CD4-positive, alpha-beta T cell treated with Interleukin-6 for 4 hours (primary cell): ENCODE measurements at regions not wholly inside any gene's neighbourhood (a gene's known extent, or its start where the extent isn't known, plus 50 kb on each side); places are given as distances from the start of the nearest gene placed in this dataset.

Experiments used
- DNase-seq: peaks from one replicate; pipeline ENCODE4 v3.0.0-alpha.2; 2020; ENCODE audit warnings: mixed read lengths

DNA sequence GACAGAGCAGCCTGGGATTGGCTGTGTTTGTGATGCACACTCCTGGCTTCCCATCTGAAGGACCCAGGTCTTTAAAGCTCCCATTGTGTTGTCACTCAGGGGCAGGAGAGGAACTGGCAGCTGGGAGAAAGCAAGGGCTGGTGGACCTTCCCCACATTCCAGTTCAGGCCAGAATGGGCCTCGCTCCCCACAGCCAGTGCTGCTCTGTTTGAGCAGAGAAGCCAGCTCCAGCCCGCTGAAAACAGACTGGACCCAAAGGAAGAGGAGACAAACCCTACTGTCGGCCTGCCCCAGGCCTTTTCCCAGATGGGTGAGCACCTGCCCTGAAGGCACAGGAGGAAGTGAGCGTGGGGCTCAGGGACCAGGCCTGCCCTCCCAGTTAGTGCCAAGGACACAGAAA is 499.4 kb downstream of the NPHP4 start:
- no peak for DNase-seq

GRCh38 chr1:5491207-5491904 is 500.9 kb downstream of the NPHP4 start:
- no peak for DNase-seq

- DNase-seq, result no peak
Observed at GRCh38 chr1:5490635-5491034, 501.6 kb downstream of the NPHP4 start.

DNA sequence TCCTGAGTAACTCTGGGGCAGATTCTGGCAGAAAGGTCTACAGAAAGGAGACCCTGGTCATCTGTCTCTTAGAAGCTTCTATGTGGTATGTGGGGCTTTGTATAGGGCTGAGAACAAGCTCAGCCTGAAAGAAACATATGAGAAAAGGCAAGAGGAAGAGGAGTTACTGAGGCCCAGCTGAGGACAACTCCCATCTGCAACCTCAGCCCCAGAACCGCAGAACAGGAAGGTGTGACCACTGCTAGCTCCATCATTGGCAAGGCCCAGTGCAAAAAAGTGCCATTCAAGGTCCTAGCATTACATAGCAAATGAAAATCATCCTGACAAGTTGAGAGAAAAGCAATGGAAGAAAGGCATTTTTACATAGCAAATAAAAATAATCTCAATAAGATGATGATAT is 503.8 kb downstream of the NPHP4 start:
- no peak for DNase-seq

- no peak for DNase-seq
Observed at GRCh38 chr1:5485968-5486696, 506.1 kb downstream of the NPHP4 start.

DNA sequence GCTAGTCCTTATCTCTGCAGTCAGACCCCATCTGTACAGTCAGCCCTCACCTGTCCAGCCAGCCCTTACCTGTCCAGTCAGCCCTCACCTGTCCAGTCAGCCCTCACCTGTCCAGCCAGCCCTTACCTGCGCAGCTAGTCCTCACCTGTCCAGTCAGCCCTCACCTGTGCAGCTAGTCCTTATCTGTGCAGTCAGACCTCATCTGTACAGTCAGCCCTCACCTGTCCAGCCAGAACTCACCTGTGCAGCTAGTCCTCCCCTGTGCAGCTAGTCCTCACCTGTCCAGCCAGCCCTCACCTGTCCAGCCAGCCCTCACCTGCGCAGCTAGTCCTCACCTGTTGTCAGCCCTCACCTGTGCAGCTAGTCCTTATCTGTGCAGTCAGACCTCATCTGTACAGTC is 506.8 kb downstream of the NPHP4 start:
- no peak for DNase-seq

DNA sequence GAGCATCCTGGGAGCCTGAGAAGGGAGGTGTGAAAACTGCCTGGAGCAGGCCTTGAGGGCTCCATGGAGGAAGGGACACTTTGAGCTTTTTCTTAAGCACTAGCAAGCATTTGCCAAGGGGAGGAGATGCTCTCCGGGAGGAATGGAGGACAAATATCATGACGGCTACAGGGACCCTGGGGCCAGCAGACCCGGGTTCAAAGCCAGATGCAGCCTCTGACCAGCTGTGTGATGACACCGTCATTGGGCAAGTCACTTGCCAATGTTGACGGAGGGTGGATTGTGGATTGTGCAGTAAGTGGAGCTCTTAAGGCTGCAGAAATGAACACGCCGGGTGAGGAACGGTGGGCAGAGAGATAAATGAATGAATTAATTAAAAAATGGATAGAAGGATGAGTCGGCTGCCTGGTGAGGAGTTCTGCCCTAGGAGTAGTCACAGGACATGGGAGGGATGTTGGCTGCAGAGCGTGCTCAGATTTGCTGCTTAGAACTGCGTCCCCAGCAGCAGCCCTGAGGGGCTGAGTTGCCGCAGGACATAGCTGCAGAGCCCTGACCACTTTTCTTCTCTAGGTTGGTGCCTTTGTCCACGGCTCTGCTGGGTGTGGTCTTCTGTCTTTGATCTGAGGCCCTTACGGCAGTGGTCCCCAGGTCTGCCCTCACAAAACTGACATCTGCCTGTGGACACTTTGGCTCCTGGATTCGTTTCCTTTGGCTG is 507.6 kb downstream of the NPHP4 start:
- DNase-seq, result no peak

DNA sequence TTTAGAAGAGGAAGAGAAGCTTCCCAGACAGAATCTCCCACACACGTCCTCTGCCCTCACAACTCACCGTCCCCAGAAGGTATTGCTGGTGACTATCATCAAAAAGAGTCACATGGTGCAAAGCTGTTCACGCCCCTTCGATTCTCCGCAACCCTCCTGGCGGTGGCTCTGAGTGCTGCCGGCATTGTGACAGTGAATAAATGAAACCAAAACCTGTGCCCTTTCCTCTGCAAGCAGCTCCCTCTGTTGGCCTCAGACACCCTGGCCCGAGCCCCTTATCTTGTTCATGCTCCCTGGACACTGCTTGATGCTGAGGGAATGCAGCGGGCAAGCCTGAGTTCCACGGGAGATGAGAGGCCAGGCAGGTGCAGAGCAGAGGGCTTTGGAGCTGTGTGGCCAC is 510.3 kb downstream of the NPHP4 start:
- DNase-seq, result peak; percentile 32

- no peak for DNase-seq
Observed at GRCh38 chr1:5480906-5481305, 511.3 kb downstream of the NPHP4 start.

GRCh38 chr1:5479876-5480646 is 512.2 kb downstream of the NPHP4 start:
- no peak for DNase-seq

DNA sequence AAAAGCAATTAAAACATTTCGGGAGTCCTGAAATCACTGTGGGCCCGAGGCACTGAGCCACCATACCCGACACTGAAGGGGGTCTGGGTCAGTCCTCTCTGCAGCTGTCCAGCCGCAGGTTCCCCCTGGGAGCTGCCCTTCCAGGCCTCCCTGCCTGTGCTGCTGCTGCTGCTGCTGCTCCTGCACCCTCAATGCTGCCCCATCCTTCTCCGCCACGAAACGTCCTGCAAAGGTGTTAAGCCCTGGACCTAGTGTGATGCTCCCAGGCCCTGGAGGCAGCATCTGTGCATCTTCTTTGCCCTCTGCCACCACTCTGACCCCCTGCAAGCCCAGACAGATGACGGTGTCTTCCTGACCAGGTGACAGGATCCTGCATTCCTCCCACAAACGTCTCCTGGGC is 513.3 kb downstream of the NPHP4 start:
- no peak for DNase-seq

DNA sequence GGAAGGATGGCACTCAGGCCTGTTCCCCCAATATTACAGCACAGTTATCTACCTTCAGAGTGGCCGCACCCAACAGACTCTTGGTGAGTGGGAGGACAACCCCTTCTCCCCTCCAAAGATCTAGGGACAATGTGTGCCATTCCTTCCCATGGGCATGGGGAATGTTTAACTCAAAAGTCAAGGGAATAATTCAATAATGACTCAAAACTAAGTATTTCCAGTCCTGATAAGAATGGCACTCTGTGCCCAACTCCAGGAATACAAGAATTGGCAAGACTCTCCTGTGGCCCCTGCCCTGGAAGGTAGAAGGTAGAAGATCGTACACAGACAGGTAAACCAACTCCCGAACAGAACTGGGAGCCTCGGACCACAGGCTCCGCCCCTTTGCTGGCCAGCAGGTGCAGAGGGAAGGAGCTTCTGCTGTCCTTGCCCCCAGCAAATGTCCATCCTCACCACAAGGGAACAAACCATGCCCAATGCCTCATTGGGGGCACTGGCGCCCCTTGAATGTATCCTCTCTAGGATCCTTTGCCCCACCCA is 514.0 kb downstream of the NPHP4 start:
- no peak for DNase-seq

- DNase-seq, result no peak
Observed at GRCh38 chr1:5477716-5478115, 514.5 kb downstream of the NPHP4 start.

DNA sequence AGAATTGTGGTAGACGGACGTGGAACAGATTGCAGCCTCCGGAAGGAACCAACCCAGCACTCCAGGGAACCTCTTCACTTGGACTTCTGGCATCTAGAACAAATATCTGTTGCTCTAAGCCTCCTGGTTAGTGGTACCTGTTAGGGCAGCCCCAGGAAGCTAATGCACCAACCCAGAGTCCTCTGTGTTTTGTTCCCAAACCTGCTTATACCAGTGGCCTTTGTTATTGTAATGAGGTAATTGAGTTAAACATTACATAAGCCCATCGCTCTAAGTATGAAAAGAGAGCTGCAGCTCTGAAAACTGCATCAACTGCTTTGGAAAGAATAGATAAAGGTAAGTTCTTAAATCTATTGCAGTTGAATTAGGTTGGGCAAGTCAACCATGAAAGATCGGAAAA is 516.7 kb downstream of the NPHP4 start:
- DNase-seq, result no peak

- no peak for DNase-seq
Observed at GRCh38 chr1:5473268-5473667, 519.0 kb downstream of the NPHP4 start.

DNA sequence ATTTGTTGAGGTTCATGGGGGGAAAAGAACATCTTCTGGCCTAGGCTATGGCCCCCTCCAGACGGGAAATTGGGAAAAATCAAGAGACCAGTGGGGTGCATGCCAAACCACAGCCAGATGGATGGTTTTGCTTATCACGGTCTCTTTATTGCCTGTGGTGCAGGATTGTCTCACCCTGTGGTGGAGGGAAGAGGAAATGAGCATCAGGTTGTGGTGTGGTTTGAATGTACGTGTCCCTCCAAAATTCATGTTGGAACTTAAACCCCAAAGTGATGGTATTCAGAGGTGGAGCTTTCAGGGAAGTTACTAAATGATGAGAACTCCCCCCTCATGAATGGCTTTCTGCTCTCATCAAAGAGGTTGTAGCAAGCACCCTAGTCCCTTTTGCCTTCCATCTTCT is 525.7 kb downstream of the NPHP4 start:
- no peak for DNase-seq

DNA sequence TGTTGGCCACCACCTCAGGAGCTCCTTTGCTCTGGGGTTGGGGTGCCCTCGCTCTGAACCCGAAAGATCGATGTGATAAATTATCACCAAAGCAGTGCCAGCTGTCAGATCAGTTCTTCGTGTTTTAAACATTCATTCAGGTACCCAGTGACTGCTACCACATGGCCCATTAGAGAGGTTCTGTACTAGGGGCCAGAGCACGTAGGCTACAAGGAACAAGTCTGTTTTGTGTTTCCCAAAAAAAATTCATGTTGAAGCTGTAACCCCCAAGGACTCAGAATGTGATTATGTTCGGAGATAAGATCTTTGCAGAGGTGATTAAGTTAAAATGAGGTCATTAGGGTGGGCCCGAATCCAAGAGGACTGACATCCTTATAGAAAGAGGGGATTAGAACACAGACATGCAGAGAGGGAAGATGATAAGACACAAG is 526.9 kb downstream of the NPHP4 start:
- DNase-seq, result no peak

- no peak for DNase-seq
Observed at GRCh38 chr1:5464366-5464765, 527.9 kb downstream of the NPHP4 start.

GRCh38 chr1:5460974-5461373 is 531.3 kb downstream of the NPHP4 start:
- DNase-seq, result no peak

DNA sequence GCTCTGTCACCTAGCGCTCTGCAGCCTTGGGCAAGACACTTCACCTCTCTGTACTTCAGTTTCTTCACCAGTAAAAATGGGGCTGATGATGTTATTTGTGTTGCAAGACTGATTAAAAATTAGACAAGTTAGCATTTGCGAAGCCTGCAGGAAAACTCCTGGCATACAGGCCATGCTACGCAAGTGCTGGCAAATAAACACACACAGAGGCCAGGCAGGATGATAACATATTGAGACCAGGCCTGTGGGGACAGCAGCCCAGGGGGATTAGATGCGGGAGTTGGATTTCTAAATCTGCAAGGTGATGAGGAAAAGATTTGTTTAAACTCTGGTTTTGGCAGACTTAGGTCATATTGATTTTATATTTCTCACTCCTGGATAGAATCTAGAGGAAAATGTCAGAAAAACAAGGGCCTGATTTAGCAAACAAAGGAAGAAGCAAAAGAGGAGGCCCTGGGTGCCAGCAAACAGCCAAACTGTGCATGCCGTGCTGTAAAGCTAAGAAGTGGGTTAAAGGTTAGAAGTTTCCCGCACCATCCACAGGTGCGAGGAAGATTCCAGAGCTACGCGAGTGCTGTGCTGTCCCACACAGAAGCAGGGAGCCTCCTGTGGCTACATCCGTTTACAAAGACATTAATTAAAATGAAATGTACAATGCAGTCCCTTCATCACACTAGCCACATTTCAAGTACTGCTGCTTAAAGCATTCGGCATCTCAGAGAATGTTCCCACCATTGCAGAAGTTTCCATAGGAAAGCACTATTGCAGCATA is 532.2 kb downstream of the NPHP4 start:
- DNase-seq, result no peak

GRCh38 chr1:5458248-5458647 is 534.0 kb downstream of the NPHP4 start:
- no peak for DNase-seq
